ENCODE measurements at regions not wholly inside any gene's neighbourhood (a gene's known extent, or its start where the extent isn't known, plus 50 kb on each side); places are given as distances from the start of the nearest gene placed in this dataset.
"Not testable (repeated sequence)": the region's sequence is repeated elsewhere in the genome, so short reads cannot be mapped to it uniquely, and the experiment has no call there.

DNA sequence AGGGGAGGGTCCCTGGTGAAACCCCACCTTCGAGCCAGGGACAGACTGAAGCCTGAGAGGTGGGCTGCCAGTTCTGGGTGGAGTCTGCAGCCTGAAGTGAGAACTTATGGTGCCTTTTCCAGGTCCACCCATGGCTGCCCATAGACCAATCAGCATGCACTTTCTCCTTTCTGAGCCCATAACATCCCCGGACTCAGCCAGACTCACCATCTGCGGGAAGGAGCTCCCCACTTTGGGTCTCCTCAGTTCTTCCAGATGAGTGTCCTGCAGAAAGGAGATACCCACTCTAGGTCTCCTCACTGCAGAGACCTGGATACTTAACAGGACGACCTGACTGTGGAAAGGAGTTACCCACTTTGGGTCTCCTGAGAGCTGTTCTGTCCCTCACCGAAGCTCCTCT lies 1673.4 kb upstream of the TMEFF2 start:
- no peak for DNase-seq (ENCODE audit: low spot score)

DNA sequence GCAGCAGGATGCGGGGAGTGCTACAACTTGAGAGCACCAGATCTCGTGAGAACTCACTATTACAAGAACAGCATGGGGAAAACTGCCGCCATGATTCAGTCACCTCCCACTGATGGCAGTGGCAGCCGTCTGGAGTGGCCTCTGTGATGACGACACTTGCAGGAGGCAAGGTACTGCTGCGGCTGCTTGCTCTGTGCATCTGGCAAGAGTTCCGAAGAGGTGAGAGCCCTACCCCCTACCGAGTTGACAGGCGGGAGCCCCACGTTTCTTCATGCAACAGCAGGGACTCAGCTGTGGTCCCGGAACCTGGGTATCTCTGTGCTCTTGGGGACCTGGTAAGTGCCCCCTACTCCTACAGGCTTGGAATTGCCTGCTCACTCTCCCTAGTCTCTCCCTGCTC lies 1672.7 kb upstream of the TMEFF2 start:
- DNase-seq (ENCODE audit: low spot score), result no peak

DNA sequence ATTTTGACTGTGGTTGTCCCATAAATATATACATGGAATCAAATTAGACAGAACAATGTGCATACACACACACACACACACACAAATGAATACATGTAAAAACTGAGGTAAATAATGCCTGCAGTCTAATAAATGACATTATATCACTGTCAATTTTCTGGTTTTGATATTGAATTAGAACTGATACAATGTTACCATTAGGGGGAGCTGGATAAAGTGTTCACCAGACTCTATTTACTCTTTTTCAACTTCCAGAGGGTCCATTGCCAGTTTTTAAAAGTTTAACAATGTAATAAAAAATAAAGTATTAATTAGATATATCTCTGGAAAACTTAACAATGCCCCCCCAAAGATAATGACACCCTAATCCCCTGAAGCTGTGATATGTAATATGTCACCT lies 1666.8 kb upstream of the TMEFF2 start:
- no peak for DNase-seq (ENCODE audit: low spot score)

DNA sequence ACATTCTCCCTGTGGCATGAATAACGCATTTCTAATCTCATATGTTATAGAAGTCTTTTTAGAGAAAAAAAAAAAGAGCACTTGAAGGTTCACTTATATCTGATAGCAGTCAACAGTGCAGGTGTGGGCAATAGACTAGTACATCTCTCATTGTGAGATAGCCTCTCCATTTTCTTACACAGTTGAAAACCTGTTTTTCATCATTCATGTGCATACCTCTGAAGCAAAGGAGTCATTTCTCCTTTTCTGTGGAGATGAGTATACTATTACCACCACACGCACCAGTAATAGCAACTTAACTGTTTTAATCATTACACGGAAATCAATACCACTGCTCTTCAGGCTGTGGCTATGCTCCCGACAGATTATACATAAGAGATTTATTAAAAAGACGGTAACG lies 1653.3 kb upstream of the TMEFF2 start:
- DNase-seq (ENCODE audit: low spot score), result no peak

DNA sequence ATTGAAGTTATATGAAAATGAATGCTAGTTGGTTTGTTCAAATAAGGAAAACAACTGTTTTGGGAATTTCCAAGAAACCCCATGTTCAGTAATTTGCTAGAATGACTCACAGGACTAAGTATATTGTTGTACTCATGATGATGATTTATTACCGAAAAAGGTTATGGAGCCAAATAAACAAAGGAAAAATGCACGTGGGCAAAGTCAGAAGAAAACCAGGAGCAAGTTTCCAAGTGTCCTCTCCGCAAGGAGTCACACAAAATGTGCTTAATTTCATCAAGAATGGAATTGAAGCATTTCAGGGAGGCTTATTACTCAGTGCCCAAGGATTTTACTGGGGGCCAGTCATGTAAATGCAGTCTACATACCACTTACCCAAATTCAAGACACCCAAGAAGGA lies 1652.4 kb upstream of the TMEFF2 start:
- DNase-seq (ENCODE audit: low spot score), result no peak

DNA sequence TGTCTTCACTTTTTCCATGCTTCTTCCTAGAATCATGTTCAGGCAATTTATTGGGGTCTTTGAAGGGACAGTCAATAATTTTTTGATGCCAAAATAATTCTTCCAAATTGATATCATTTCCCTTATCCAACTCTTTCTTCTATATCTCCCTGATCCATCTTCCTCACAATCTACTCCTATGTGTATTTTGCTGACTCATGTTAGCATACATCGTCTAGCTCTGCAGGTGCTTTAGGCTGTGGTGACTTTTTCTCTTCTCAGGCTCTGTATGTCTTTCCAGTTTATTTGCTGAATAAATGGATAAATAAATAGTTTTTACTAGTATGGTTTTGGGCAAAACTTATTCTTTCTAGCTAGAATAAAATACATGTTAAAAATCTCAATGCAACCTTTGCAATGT lies 1650.9 kb upstream of the TMEFF2 start:
- DNase-seq (ENCODE audit: low spot score), result no peak

DNA sequence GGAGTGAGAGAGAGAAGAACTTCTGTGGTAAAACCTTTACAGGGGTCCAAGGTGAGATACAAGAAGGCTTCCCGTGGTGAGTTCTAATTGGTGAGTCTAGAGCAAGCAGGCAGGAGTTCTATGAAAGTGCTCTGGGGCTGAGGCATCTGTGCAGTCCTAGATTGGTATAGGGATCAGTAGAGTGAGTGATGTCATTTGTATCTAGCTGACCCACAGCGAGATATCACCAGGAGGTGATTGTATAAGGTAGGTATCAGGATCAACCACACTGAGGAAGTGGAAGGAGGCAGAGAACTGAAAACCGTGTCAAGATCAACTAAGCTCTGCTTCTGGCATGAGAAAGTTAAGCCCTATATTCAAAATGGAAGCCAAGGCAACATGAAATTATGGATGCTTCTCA lies 1648.9 kb upstream of the TMEFF2 start:
- no peak for DNase-seq (ENCODE audit: low spot score)

DNA sequence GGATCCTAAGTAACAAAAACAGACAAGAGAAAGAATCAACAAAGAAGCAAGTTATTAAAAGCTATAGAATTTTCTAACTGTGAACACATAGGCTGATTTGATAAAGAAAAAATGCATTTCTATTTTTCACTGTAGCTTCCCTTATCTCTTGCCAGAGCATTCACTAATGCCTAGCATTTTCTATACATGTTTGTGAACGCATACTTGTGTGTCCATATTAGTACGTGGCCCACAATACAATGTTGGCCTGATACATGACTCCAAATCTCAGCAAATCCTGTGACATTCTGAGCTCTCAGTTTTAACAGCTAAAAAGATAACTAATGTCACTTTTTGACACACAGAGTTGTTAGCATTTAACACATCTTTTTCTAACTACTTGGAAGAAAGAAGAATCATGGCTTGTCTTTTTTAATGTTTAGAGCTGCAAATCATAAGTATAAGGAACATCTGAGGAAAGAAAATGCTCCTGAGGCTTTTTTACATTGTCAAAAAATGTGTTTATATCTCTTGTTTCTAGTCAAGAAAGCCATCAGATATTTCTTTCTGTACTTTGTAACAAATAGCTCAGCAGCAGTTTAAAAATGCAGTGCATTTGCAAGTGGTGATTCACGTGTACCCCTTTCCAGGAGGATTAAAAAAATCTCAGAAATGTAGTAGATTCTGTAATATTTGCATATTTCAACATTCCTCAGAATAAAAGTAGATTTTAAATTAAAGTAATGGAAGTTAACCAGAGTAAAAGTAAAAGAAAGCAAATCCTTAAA lies 1646.8 kb upstream of the TMEFF2 start:
- DNase-seq (ENCODE audit: low spot score), result no peak

DNA sequence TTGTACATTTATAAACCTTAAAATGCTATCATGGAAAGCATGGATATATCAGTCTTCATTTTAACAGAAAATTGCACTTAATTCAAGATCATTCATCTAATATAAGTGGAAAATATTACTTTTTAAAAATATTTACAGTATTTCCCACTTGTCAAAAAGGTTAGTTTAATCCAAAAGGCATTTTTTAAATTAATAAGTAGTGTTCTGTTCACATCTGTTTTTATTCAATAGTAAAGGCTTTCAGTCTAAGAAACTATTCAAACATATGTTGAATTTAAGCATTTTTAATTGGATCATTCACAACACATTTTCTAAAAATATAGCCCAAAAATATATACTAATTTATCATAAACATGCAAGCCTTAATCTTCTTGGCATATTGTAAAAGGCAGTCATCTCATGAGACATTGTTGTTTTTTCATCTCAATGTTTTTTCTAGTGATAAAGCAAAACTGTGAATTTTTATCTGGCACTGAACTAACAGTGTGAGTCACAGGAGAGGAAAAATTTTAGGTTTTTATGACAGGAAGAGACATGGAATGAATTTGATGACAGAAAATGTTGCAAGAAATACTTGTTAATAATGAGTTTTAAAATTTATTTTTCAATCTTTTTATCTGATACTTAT lies 1642.5 kb upstream of the TMEFF2 start:
- DNase-seq (ENCODE audit: low spot score), result no peak

DNA sequence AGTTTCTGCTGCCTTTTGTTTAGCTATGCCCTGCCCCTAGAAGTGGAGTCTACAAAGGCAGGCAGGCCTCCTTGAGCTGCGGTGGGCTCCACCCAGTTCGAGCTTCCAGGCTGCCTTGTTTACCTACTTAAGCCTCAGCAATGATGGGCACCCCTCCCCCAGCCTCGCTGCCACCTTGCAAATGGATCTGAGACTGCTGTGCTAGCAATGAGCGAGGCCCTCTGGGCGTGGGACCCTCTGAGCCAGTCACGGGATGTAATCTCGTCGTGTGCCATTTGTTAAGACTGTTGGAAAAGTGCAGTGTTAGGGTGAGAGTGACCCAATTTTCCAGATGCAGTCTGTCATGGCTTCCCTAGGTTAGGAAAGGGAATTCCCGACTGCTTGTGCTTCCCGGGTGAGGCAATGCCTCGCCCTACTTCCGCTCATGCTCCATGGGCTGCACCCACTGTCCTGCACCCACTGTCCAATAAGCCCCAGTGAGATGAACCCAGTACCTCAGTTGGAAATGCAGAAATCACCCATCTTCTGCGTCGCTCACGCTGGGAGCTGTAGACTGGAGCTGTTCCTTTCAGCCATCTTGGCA lies 1641.8 kb upstream of the TMEFF2 start:
- not testable (repeated sequence) for DNase-seq (ENCODE audit: low spot score)

DNA sequence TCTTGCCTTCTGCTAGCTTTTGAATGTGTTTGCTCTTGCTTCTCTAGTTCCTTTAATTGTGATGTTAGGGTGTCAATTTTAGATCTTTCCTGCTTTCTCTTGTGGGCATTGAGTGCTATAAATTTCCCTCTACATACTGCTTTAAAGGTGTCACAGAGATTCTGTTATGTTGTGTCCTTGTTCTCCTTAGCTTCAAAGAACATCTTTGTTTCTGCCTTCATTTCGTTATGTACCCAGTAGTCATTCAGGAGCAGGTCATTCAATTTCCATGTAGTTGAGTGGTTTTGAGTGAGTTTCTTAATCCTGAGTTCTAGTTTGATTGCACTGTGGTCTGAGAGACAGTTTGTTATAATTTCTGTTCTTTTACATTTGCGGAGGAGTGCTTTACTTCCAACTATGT lies 1639.2 kb upstream of the TMEFF2 start:
- not testable (repeated sequence) for DNase-seq (ENCODE audit: low spot score)

DNA sequence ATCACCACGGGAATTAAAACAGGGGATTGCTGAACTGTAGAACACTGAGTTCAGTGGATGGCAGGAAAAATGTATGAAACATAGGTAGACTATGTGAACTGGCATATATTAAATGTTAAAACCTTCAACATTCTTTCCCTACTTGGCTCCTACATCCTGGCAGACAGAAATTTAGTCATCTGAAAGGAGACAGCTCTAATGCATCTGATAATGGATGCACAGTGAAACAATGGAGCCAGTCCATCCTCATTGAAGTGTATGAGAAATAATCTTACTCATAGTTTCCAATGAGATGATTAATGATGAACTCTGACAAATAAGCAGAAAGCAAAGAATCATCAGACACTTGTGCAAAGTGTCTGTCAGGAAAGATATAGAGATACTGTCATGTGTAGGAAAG lies 1629.7 kb upstream of the TMEFF2 start:
- no peak for DNase-seq (ENCODE audit: low spot score)

DNA sequence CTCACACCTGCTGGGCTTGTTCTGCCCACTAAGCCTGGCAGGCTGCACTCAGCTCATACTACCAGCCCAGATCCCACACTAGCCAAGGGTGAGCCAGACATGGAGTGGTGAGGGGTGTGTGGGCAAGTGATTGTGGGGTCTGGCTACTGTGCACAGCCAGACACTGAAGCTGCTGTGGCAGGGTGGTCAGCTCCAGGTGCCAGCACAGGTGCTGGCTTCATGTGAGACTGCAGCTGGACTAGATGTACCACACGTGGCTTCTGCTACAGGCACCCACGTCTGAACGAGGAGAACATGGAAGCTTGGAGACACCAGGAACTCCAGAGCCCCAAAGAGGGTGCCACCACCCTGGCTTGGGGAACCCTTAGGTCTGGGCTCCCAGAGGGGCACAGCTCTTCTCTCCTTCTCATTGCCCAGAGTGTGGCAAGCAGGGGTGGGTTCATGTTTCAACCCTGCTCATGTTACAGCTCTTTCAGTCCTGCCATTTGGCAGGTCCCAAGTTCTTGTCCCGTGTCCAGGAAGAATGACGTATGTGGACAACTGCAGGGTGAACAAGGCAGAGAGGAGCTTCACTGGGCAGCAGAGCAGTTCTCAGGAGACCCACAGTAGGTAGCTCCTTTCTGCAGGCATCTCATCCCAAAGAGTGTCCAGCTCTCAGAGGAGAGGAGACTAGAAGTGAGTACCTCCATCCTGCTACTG lies 1624.2 kb upstream of the TMEFF2 start:
- DNase-seq (ENCODE audit: low spot score), result no peak

DNA sequence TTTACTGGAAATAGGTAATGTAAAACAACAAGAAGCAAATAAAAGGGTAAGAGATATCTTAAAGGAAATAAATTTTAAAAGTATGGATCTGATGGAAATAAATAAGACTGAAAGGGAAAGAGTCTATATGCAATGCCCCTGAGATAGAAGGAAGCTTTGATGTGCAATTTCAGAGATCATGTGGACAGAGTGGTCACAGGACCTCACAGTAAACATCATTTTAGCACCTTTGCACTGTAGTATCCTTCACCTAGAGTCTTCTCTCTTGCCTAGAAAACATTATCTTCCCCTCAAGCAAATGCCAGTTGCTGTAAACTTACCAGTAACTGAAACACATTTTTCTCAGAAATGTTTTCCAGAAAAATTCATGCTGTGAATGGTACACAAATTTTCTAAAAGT lies 1621.3 kb upstream of the TMEFF2 start:
- DNase-seq (ENCODE audit: low spot score), result no peak

DNA sequence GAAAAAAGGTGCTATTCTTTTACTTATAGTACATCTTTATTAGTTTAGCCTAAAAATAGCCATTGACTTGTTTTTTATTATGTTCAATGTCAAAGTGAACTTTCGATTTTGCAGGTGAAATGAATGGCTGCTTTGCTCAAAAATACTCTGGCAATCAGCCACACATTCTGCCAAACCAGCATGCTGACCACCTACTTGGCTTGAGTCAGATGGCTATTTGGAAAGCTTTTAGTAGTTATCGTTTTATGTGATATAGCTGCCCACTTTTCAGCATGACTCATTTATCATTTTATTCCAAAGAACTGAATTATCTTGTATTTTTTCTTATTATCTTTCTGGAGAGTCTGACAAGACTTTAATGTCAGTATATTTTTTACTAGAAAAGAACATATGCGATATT lies 1615.8 kb upstream of the TMEFF2 start:
- no peak for DNase-seq (ENCODE audit: low spot score)

DNA sequence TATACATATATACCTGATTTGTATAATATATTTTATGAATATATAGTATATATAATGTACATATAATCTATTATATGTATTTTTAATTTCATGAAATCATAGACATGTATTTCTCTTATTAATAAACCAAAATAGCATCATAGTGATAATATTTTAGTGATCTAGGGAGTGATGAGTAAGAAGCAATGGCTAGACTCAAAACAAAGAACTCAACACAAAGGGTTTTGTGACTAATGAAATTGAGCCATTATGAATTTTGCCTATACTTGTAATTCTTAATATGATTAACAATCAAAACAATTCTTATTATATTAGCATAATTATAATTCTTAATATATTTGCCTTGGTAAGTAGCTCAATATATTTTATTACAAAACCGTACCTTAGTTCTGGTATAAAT lies 1614.1 kb upstream of the TMEFF2 start:
- DNase-seq (ENCODE audit: low spot score), result no peak

DNA sequence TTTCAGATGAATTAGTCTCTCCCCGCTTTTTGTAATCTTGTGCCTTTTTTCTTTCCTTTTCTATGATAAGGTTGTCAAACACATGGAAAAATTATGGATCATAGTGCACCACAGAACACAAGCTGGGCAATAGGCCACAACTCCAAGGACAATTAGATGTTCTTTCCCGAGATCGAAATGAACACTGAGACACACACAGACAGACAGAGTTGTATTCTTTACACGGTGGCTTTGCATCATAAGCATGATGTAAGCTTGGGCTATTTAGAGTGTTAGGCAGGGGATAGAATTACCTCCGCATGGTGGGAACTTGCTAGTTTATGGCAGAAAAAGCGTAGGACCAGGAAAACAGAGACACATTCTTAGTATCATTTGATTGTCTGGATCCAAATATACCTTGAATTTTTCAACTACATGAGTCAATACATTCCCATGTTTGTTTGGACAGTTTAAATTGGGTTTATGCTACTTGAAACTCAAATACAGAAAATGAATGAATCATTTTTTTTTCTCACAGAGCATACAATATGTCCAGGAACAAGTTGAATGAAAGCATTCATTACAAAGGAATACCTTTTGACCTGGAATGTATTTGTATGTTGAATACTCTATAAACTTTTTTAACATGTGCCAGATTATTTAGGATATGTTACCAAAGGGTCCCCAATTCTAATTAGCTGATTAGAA lies 1611.5 kb upstream of the TMEFF2 start:
- no peak for DNase-seq (ENCODE audit: low spot score)

DNA sequence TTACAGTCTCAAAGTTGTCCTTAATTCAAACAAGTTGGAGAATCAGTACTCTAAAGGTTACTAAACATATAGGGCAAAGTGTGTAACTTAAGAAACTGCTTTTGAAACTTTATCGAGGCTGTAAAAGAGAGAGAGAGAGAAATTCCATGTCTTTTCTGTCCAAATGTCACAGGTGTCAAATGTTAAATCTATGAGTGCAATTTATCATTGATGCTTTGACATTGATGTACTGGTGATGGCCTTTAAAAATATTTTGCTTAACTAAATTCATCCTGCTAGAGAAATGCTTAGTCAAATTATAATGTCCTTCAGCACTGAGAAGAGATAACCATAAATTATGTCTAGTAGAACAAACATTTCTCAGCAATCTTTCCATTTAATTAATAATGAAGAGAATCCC lies 1602.1 kb upstream of the TMEFF2 start:
- DNase-seq (ENCODE audit: low spot score), result no peak

DNA sequence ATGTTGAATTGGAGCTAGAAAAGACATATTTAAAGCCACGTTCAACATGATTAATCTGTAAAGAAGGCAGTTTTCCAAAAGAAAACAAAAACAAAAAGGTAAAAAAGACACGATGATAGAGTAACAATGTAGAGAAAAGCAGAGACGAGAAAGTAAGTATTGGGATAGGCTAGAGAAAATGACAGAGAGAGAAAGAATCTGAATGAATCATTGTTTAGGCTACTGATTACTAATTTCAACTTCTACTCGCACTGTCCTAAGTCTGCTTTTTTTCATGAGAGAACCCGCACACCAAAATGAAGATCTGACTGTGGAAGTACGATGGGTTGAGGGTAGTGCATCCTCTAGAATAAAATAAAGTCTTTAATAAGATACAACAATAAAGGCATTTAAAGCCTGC lies 1599.2 kb upstream of the TMEFF2 start:
- DNase-seq (ENCODE audit: low spot score), result no peak

DNA sequence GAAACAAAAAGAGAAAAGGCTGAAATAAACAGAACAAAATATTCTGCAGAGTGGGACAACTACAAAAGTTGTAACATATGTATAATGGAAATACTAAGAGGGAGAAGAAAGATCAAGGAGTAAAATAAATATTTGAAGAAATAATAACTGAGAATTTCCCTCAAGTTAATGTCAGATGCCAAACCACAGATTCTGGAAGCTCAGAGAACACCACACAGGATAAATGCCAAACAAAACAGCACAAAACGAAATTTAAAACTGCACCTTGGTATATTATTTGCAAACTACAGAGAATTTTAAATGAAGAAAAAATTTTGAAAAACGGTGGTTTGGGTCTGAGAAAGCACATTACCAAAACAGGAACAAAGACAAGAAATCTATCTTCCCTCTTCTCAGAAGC lies 1588.9 kb upstream of the TMEFF2 start:
- no peak for DNase-seq (ENCODE audit: low spot score)

DNA sequence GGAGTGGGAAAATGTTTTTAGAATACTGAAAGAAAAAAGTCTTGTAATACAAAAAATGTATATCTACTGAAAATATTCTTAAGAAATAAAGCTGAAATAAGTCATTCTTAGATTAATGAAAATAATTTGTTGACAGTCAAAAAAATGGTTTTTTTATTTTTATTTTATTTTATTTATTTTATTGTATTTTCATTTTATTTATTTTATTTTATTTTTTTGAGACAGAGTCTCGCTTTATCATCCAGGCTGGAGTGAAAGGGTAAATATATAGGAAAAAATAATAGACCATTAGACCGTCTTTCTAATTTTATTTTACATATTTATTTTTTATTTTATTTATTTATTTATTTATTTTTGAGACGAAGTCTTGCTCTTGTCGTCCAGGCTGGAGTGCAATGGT lies 1583.6 kb upstream of the TMEFF2 start:
- no peak for DNase-seq (ENCODE audit: low spot score)

DNA sequence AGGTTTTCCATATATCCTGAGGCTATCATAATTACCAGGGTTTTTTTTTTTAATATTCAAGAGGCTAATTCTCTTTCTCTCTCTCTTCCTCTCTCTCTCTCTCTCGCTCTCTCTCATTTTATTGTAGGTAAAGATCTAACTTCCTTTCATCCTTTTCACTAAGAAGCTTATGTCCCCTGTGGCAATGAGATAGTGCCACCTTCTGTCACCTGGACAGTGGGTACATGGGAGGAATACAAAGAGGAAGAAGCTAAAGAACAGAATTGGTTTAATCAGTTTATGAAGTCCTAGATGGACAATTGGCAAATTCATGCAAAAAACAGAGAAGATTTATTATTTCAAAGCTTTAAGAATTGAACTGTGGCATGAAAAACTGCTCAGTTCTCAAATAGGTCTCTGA lies 1582.3 kb upstream of the TMEFF2 start:
- no peak for DNase-seq (ENCODE audit: low spot score)

DNA sequence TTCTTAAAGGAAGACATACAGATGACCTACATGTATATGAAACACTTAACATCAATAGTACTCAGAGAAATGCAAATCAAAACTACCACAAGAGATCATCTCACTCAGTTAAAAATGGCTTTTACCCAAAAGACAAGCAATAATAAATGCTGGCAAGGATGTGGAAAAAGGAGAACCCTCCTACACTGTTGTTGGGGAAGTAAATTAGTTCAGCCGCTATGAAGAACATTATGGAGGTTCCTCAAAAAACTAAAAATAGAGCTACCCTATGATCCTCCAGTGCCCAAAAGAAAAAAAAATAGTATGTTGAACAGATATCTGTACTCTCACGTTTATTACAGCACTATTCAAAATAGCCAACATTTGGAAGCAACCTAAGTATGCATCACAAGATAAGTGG lies 1579.4 kb upstream of the TMEFF2 start:
- DNase-seq (ENCODE audit: low spot score), result no peak
